ENCODE measurements at regions not wholly inside any gene's neighbourhood (a gene's known extent, or its start where the extent isn't known, plus 50 kb on each side); places are given as distances from the start of the nearest gene placed in this dataset.

DNA sequence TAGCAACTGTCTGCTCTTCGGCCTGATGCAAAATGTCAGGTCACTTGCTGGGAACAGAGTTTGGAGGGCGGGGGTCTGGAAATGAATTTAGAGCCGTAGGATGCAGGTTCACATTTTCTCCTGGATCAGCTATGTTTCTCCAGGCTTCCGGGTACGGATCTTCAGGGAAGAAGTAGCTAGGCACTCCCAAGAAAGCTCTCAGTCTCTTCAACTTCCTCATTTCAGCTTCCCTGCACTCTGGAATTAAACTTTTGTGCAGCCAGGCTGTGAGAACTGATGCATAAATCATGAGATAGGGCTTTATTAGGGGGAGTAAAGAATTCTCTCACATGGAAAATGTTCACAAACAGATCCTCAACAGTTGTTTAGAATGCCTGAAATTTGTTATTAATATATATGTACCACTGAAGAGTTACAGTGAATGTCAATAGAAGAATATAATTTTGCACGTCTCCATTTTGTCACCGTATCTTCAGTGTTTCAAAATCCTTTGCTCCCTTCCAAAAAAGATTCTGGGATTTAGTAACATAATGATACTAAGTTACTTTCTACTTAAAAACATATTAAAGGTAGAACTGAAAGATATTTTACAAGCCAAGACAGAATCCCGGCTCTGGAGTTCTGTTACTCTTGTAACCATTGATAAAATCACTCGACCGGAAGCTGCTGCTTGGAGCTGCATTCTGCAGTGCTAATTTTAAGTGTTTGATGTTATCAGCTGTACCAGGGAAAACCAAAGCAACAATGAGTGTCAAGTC, 178.5 kb upstream of the P2RY1 start:
- DNase-seq, result no peak
- H3K27me3 ChIP-seq (replicated peaks), result no peaks in the 10 kb centered on the region
- H3K36me3 ChIP-seq (replicated peaks), result no peaks in the 10 kb centered on the region
- H3K4me3 ChIP-seq (ENCODE audit: low read depth, low read length), result no peak overlapping the region
- no peak overlapping the region for H3K27ac ChIP-seq
- TF ChIP-seq, protein P1, sequence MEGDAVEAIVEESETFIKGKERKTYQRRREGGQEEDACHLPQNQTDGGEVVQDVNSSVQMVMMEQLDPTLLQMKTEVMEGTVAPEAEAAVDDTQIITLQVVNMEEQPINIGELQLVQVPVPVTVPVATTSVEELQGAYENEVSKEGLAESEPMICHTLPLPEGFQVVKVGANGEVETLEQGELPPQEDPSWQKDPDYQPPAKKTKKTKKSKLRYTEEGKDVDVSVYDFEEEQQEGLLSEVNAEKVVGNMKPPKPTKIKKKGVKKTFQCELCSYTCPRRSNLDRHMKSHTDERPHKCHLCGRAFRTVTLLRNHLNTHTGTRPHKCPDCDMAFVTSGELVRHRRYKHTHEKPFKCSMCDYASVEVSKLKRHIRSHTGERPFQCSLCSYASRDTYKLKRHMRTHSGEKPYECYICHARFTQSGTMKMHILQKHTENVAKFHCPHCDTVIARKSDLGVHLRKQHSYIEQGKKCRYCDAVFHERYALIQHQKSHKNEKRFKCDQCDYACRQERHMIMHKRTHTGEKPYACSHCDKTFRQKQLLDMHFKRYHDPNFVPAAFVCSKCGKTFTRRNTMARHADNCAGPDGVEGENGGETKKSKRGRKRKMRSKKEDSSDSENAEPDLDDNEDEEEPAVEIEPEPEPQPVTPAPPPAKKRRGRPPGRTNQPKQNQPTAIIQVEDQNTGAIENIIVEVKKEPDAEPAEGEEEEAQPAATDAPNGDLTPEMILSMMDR (IDR thresholded peaks at IDR 0.05; ENCODE audit: low read depth, low read length, missing control alignments), result no peak
- in situ Hi-C loops (cut with HindIII; ENCODE audit: low pct_ligation_motif_present, low sequenced_read_pairs), result no loop called here

- Histone ChIP-seq H3K36me3 (replicated peaks) (no peaks in the 10 kb centered on the region), H3K27ac (no peak overlapping the region), H3K27me3 (replicated peaks) (no peaks in the 10 kb centered on the region), H3K4me3 (ENCODE audit: low read depth, low read length) (no peak overlapping the region)
- TF ChIP-seq, protein P1 (IDR thresholded peaks at IDR 0.05; ENCODE audit: low read depth, low read length, missing control alignments), result no peak
- no peak for DNase-seq
- in situ Hi-C loops (cut with HindIII; ENCODE audit: low pct_ligation_motif_present, low sequenced_read_pairs), result no loop called here
Measured at GRCh38 chr3:152656972-152657355, 178.0 kb upstream of the P2RY1 start.

- TF ChIP-seq, protein P1 (IDR thresholded peaks at IDR 0.05; ENCODE audit: low read depth, low read length, missing control alignments), result no peak
- no peak overlapping the region for H3K4me3 ChIP-seq (ENCODE audit: low read depth, low read length)
- H3K27me3 ChIP-seq (replicated peaks), result no peaks in the 10 kb centered on the region
- H3K36me3 ChIP-seq (replicated peaks), result no peaks in the 10 kb centered on the region
- no peak overlapping the region for H3K27ac ChIP-seq
- in situ Hi-C loops (cut with HindIII; ENCODE audit: low pct_ligation_motif_present, low sequenced_read_pairs), result no loop called here
- no peak for DNase-seq
Measured at GRCh38 chr3:152658977-152659720, 175.8 kb upstream of the P2RY1 start.

GRCh38 chr3:152662157-152662556, 172.8 kb upstream of the P2RY1 start:
- in situ Hi-C loops (cut with HindIII; ENCODE audit: low pct_ligation_motif_present, low sequenced_read_pairs), result no loop called here
- DNase-seq, result no peak
- TF ChIP-seq, protein P1 (IDR thresholded peaks at IDR 0.05; ENCODE audit: low read depth, low read length, missing control alignments), result no peak
- Histone ChIP-seq H3K36me3 (replicated peaks) (no peaks in the 10 kb centered on the region), H3K4me3 (ENCODE audit: low read depth, low read length) (no peak overlapping the region), H3K27ac (no peak overlapping the region), H3K27me3 (replicated peaks) (no peaks in the 10 kb centered on the region)

DNA sequence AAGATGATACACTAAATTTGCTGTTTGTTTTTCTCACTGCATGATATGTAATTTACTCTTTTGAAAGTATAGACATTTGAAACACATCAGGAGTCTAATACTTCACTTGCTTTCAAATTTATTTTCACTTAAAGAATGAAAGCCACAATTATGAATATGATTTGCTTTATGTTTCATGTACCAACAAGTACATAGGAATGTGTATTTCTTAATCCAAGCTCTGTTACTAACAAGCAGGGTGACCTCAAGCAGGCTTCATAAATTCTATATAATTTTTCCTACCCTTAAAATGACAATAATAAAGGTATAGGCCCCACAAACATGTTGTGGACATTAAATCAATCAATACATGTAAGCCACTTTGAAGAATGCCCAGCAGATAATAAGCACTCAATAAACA, 170.2 kb upstream of the P2RY1 start:
- H3K27me3 ChIP-seq (replicated peaks), result no peaks in the 10 kb centered on the region
- no peak for DNase-seq
- no peaks in the 10 kb centered on the region for H3K36me3 ChIP-seq (replicated peaks)
- H3K27ac ChIP-seq, result no peak overlapping the region
- in situ Hi-C loops (cut with HindIII; ENCODE audit: low pct_ligation_motif_present, low sequenced_read_pairs), result no loop called here
- no peak overlapping the region for H3K4me3 ChIP-seq (ENCODE audit: low read depth, low read length)
- TF ChIP-seq, protein P1 (IDR thresholded peaks at IDR 0.05; ENCODE audit: low read depth, low read length, missing control alignments), result no peak

All from brain microvascular endothelial cell (primary cell).